ENCODE measurements at regions not wholly inside any gene's neighbourhood (a gene's known extent, or its start where the extent isn't known, plus 50 kb on each side); places are given as distances from the start of the nearest gene placed in this dataset.

DNA sequence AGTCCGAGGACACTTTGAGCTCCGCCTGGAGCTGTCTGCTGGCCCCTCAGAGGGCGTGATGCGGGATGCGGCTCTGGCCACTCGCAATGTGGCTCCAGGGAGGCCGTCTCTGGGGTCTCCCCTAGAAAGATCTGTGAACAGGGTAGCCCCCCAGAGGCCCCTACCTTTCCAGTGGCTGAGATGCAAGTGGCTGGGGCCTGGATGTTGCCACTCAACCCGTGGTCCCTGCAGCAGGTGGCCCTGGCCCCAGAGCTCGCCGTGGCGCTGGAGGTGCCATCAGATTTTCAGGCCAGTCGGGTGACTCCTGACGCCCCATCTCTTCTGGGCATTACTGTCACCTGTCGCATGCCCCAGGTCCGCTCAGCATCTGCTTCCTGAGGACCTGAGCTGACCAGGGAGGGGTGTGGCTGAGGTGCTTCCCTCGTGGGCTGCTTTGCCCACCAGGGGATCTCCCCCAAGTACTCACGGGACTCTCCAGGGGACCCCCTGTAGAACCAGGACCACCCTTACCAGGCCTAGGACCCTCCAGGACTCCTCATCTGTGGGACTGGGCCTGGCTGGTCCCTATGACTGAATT lies 102.1 kb upstream of the LRPAP1 start:
- TF ChIP-seq, protein P1, sequence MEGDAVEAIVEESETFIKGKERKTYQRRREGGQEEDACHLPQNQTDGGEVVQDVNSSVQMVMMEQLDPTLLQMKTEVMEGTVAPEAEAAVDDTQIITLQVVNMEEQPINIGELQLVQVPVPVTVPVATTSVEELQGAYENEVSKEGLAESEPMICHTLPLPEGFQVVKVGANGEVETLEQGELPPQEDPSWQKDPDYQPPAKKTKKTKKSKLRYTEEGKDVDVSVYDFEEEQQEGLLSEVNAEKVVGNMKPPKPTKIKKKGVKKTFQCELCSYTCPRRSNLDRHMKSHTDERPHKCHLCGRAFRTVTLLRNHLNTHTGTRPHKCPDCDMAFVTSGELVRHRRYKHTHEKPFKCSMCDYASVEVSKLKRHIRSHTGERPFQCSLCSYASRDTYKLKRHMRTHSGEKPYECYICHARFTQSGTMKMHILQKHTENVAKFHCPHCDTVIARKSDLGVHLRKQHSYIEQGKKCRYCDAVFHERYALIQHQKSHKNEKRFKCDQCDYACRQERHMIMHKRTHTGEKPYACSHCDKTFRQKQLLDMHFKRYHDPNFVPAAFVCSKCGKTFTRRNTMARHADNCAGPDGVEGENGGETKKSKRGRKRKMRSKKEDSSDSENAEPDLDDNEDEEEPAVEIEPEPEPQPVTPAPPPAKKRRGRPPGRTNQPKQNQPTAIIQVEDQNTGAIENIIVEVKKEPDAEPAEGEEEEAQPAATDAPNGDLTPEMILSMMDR (IDR thresholded peaks at IDR 0.05) = no peak
- TF ChIP-seq EZH2phosphoT487 (IDR thresholded peaks at IDR 0.05; ENCODE audit: borderline replicate concordance, low read depth) (no peak), TEAD4 (IDR thresholded peaks at IDR 0.05; ENCODE audit: borderline replicate concordance, insufficient read depth) (no peak), TCF12 (IDR thresholded peaks at IDR 0.05) (no peak), EP300 (IDR thresholded peaks at IDR 0.05; ENCODE audit: borderline replicate concordance in 1 of 2, low read depth in 1 of 2, low read length in 1 of 2) (no peak), RXRA (IDR thresholded peaks at IDR 0.05; ENCODE audit: borderline replicate concordance, low read depth) (no peak), NRF1 (IDR thresholded peaks at IDR 0.05; ENCODE audit: low read depth, low read length) (no peak)
- TF ChIP-seq, protein P2, sequence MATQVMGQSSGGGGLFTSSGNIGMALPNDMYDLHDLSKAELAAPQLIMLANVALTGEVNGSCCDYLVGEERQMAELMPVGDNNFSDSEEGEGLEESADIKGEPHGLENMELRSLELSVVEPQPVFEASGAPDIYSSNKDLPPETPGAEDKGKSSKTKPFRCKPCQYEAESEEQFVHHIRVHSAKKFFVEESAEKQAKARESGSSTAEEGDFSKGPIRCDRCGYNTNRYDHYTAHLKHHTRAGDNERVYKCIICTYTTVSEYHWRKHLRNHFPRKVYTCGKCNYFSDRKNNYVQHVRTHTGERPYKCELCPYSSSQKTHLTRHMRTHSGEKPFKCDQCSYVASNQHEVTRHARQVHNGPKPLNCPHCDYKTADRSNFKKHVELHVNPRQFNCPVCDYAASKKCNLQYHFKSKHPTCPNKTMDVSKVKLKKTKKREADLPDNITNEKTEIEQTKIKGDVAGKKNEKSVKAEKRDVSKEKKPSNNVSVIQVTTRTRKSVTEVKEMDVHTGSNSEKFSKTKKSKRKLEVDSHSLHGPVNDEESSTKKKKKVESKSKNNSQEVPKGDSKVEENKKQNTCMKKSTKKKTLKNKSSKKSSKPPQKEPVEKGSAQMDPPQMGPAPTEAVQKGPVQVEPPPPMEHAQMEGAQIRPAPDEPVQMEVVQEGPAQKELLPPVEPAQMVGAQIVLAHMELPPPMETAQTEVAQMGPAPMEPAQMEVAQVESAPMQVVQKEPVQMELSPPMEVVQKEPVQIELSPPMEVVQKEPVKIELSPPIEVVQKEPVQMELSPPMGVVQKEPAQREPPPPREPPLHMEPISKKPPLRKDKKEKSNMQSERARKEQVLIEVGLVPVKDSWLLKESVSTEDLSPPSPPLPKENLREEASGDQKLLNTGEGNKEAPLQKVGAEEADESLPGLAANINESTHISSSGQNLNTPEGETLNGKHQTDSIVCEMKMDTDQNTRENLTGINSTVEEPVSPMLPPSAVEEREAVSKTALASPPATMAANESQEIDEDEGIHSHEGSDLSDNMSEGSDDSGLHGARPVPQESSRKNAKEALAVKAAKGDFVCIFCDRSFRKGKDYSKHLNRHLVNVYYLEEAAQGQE (IDR thresholded peaks at IDR 0.05; ENCODE audit: low read depth, low read length) = no peak
